ENCODE measurements at regions not wholly inside any gene's neighbourhood (a gene's known extent, or its start where the extent isn't known, plus 50 kb on each side); places are given as distances from the start of the nearest gene placed in this dataset.

- no peak for TF ChIP-seq CTCF (IDR thresholded peaks at IDR 0.05)
Measured at GRCh38 chr12:5248230-5248629, 183.7 kb upstream of the NTF3 start.

- no peak for TF ChIP-seq CTCF (IDR thresholded peaks at IDR 0.05)
Measured at GRCh38 chr12:5248999-5249526, 182.8 kb upstream of the NTF3 start.

GRCh38 chr12:5251092-5251491, 180.8 kb upstream of the NTF3 start:
- no peak for TF ChIP-seq CTCF (IDR thresholded peaks at IDR 0.05)

GRCh38 chr12:5251786-5252185, 180.1 kb upstream of the NTF3 start:
- no peak for TF ChIP-seq CTCF (IDR thresholded peaks at IDR 0.05)

- TF ChIP-seq CTCF (IDR thresholded peaks at IDR 0.05): no peak
Measured at GRCh38 chr12:5254703-5255102, 177.2 kb upstream of the NTF3 start.

GRCh38 chr12:5257763-5258495, 174.0 kb upstream of the NTF3 start:
- TF ChIP-seq CTCF (IDR thresholded peaks at IDR 0.05): no peak

- no peak for TF ChIP-seq CTCF (IDR thresholded peaks at IDR 0.05)
Measured at GRCh38 chr12:5258498-5258897, 173.4 kb upstream of the NTF3 start.
